Stimulated activated naive B cell treated with anti-CD40 and anti-IgM and Interleukin-4, amounts not matched to agents 10 μg/mL and 1 μg/mL and 100 μg/mL, for 72 hours (primary cell): ENCODE measurements at regions not wholly inside any gene's neighbourhood (a gene's known extent, or its start where the extent isn't known, plus 50 kb on each side); places are given as distances from the start of the nearest gene placed in this dataset.

Source experiments
- ATAC-seq, 2 donors: fragments of 150-1000 bp; cut with Tn5 transposase; replicated peaks; 2 replicates each; pipeline ENCODE4 v1.10.0; 2021; ENCODE audit warnings: moderate library complexity in 1 of 2
- DNase-seq: peaks from one replicate; pipeline ENCODE4 v3.0.0; 2021
- H3K27ac Mint-ChIP-seq: one replicate; pipeline ENCODE4 v1.8.0; 2022; ENCODE audit warnings: mild to moderate bottlenecking, mixed read lengths
- H3K27me3 Mint-ChIP-seq, 2 donors: one replicate each; pipeline ENCODE4 v1.8.0; 2022; ENCODE audit warnings: mixed read lengths in 2 of 2
- H3K36me3 Mint-ChIP-seq, 2 donors: one replicate each; pipeline ENCODE4 v1.8.0; 2022; ENCODE audit warnings: mixed read lengths in 2 of 2, mild to moderate bottlenecking in 1 of 2
- H3K4me1 Mint-ChIP-seq, 2 donors: one replicate each; pipeline ENCODE4 v1.8.0; 2022; ENCODE audit warnings: mixed read lengths in 2 of 2, mild to moderate bottlenecking in 1 of 2
- H3K4me3 Mint-ChIP-seq, 2 donors: one replicate each; pipeline ENCODE4 v1.8.0; 2022; ENCODE audit warnings: mild to moderate bottlenecking in 2 of 2, mixed read lengths in 2 of 2, moderate library complexity in 1 of 2
- H3K9me3 Mint-ChIP-seq, 2 donors: one replicate each; pipeline ENCODE4 v1.8.0; 2022; ENCODE audit warnings: mixed read lengths in 2 of 2, mild to moderate bottlenecking in 1 of 2

GRCh38 chr14:37970696-37971095, 237.0 kb upstream of the SSTR1 start:
- no peak for ATAC-seq
- Mint-ChIP-seq H3K4me3 (no peak overlapping the region), H3K27ac (no peak overlapping the region), H3K36me3 (no peaks in the 10 kb centered on the region), H3K27me3 (no peaks in the 10 kb centered on the region), H3K4me1 (no peaks in the 10 kb centered on the region), H3K9me3 (peaks cover 2 to 6% of the 10 kb centered on the region in 2 donors)
- no peak for DNase-seq

- Mint-ChIP-seq H3K27me3 (no peaks in the 10 kb centered on the region), H3K36me3 (no peaks in the 10 kb centered on the region), H3K27ac (no peak overlapping the region), H3K9me3 (peaks cover 4 to 9% of the 10 kb centered on the region in 2 donors), H3K4me3 (no peak overlapping the region), H3K4me1 (no peaks in the 10 kb centered on the region)
- ATAC-seq (no peak), DNase-seq (no peak)
These were observed 234.5 kb upstream of the SSTR1 start for GRCh38 chr14:37972941-37973887.

- Mint-ChIP-seq H3K4me1 (no peaks in the 10 kb centered on the region), H3K4me3 (no peak overlapping the region), H3K27ac (no peak overlapping the region), H3K9me3 (peaks cover 5 to 9% of the 10 kb centered on the region in 2 donors), H3K27me3 (no peaks in the 10 kb centered on the region), H3K36me3 (no peaks in the 10 kb centered on the region)
- ATAC-seq = no peak
- DNase-seq = no peak
These were observed 233.3 kb upstream of the SSTR1 start for GRCh38 chr14:37974421-37974820.

- no peak overlapping the region for H3K27ac Mint-ChIP-seq
- no peak overlapping the region for H3K4me3 Mint-ChIP-seq
- no peaks in the 10 kb centered on the region for H3K27me3 Mint-ChIP-seq
These were observed 230.2 kb upstream of the SSTR1 start for GRCh38 chr14:37977481-37977880.

GRCh38 chr14:37985826-37986470, 221.8 kb upstream of the SSTR1 start:
- H3K4me1 Mint-ChIP-seq = no peaks in the 10 kb centered on the region
- no peak overlapping the region for H3K4me3 Mint-ChIP-seq
- H3K27me3 Mint-ChIP-seq = no peaks in the 10 kb centered on the region
- H3K36me3 Mint-ChIP-seq = no peaks in the 10 kb centered on the region
- ATAC-seq (no peak), DNase-seq (no peak)
- no peak overlapping the region for H3K27ac Mint-ChIP-seq
- peaks cover 4 to 8% of the 10 kb centered on the region in 2 donors for H3K9me3 Mint-ChIP-seq

More at GRCh38 chr14:37977481-37977880, 230.2 kb upstream of the SSTR1 start:
- ATAC-seq (no peak), DNase-seq (no peak)
- peaks cover 13 to 17% of the 10 kb centered on the region in 2 donors for H3K9me3 Mint-ChIP-seq
- H3K4me1 Mint-ChIP-seq = no peaks in the 10 kb centered on the region
- no peaks in the 10 kb centered on the region for H3K36me3 Mint-ChIP-seq

- Mint-ChIP-seq H3K4me3 (no peak overlapping the region), H3K27me3 (no peaks in the 10 kb centered on the region), H3K9me3 (no peaks in the 10 kb centered on the region), H3K4me1 (no peaks in the 10 kb centered on the region), H3K27ac (no peak overlapping the region), H3K36me3 (no peaks in the 10 kb centered on the region)
- ATAC-seq = no peak
- no peak for DNase-seq
These were observed 219.2 kb upstream of the SSTR1 start for GRCh38 chr14:37988472-37988871.

- Mint-ChIP-seq H3K27ac (no peak overlapping the region), H3K27me3 (no peaks in the 10 kb centered on the region), H3K4me1 (no peaks in the 10 kb centered on the region), H3K9me3 (no peaks in the 10 kb centered on the region), H3K36me3 (no peaks in the 10 kb centered on the region), H3K4me3 (no peak overlapping the region)
- ATAC-seq = no peak
- DNase-seq = no peak
These were observed 216.7 kb upstream of the SSTR1 start for GRCh38 chr14:37991027-37991426.

- Mint-ChIP-seq H3K9me3 (no peaks in the 10 kb centered on the region), H3K27ac (no peak overlapping the region), H3K36me3 (no peaks in the 10 kb centered on the region), H3K27me3 (no peaks in the 10 kb centered on the region), H3K4me1 (no peaks in the 10 kb centered on the region), H3K4me3 (no peak overlapping the region)
- DNase-seq = no peak
- ATAC-seq = no peak
These were observed 215.2 kb upstream of the SSTR1 start for GRCh38 chr14:37992499-37992898.

GRCh38 chr14:37994846-37995372, 212.8 kb upstream of the SSTR1 start:
- no peak overlapping the region for H3K27ac Mint-ChIP-seq
- no peaks in the 10 kb centered on the region for H3K36me3 Mint-ChIP-seq
- ATAC-seq (no peak), DNase-seq (no peak)
- H3K4me1 Mint-ChIP-seq = no peaks in the 10 kb centered on the region
- H3K4me3 Mint-ChIP-seq = no peak overlapping the region
- no peaks in the 10 kb centered on the region for H3K27me3 Mint-ChIP-seq
- H3K9me3 Mint-ChIP-seq = no peaks in the 10 kb centered on the region

- DNase-seq (no peak), ATAC-seq (no peak)
- Mint-ChIP-seq H3K36me3 (no peaks in the 10 kb centered on the region), H3K27me3 (no peaks in the 10 kb centered on the region), H3K4me3 (no peak overlapping the region), H3K4me1 (no peaks in the 10 kb centered on the region), H3K9me3 (no peaks in the 10 kb centered on the region), H3K27ac (no peak overlapping the region)
These were observed 210.7 kb upstream of the SSTR1 start for GRCh38 chr14:37997017-37997416.

GRCh38 chr14:38000340-38000739, 207.4 kb upstream of the SSTR1 start:
- no peaks in the 10 kb centered on the region for H3K9me3 Mint-ChIP-seq
- no peaks in the 10 kb centered on the region for H3K36me3 Mint-ChIP-seq
- no peaks in the 10 kb centered on the region for H3K27me3 Mint-ChIP-seq
- H3K27ac Mint-ChIP-seq = no peak overlapping the region
- H3K4me1 Mint-ChIP-seq = no peaks in the 10 kb centered on the region
- DNase-seq (no peak), ATAC-seq (no peak)
- H3K4me3 Mint-ChIP-seq = no peak overlapping the region

GRCh38 chr14:38001501-38001900, 206.2 kb upstream of the SSTR1 start:
- H3K9me3 Mint-ChIP-seq = no peaks in the 10 kb centered on the region
- ATAC-seq (no peak), DNase-seq (no peak)
- H3K27ac Mint-ChIP-seq = no peak overlapping the region
- H3K36me3 Mint-ChIP-seq = no peaks in the 10 kb centered on the region
- no peaks in the 10 kb centered on the region for H3K4me1 Mint-ChIP-seq
- H3K27me3 Mint-ChIP-seq = no peaks in the 10 kb centered on the region
- no peak overlapping the region for H3K4me3 Mint-ChIP-seq

GRCh38 chr14:38003746-38004609, 203.7 kb upstream of the SSTR1 start:
- H3K27ac Mint-ChIP-seq = no peak overlapping the region
- ATAC-seq (no peak), DNase-seq (no peak)
- H3K4me3 Mint-ChIP-seq = no peak overlapping the region
- no peaks in the 10 kb centered on the region for H3K9me3 Mint-ChIP-seq
- no peaks in the 10 kb centered on the region for H3K27me3 Mint-ChIP-seq
- H3K4me1 Mint-ChIP-seq = no peaks in the 10 kb centered on the region
- H3K36me3 Mint-ChIP-seq = no peaks in the 10 kb centered on the region

GRCh38 chr14:38004610-38004879, 203.2 kb upstream of the SSTR1 start:
- no peak for ATAC-seq
- Mint-ChIP-seq H3K36me3 (no peaks in the 10 kb centered on the region), H3K4me3 (no peak overlapping the region), H3K27me3 (no peaks in the 10 kb centered on the region), H3K4me1 (no peaks in the 10 kb centered on the region), H3K27ac (no peak overlapping the region), H3K9me3 (peaks cover 0 to 2% of the 10 kb centered on the region in 2 donors)
- DNase-seq = no peak
